ENCODE measurements at regions not wholly inside any gene's neighbourhood (a gene's known extent, or its start where the extent isn't known, plus 50 kb on each side); places are given as distances from the start of the nearest gene placed in this dataset.

DNA sequence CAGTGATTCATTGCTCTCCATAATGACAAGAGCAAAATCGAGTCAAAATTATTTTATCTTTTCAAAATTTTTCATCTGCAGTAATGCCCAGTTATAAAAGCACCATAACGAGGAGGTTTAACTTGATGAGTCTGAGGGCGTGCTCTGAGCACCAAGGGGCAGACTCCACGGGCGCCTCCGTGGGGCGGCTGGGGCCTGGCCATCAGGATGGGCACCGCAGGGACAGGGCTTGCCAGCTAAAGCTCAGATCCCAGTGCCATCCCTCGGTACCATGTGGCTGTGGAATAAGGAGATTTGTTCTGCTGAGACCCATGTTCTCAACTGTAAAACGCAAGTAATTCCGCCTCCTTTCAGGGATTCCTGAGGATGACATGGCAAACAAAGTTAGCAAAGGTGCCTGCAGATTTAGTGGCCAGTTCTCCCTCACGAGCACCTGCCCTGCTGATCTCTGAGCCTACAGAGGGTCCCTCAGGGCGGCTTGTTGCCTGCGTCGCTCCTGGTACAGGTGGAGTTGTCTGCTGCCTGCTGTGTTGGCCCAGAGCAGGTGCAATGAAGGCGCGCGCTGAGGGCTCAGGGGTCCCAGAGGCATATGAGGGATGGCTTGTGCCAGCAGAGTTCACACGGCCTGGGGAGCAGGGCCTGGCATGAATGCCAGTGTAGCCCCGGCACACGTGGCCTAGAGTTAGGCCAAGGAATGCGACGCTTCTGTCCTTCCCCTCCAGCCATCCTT is 584.4 kb downstream of the TCERG1L start:
- Histone ChIP-seq H3K27ac (ENCODE audit: insufficient read depth, low read length, poor library complexity, severe bottlenecking) (no peak overlapping the region), H3K27me3 (replicated peaks; ENCODE audit: control insufficient read depth, insufficient read depth, low read length, poor library complexity, severe bottlenecking) (no peaks in the 10 kb centered on the region), H3K36me3 (ENCODE audit: control insufficient read depth, insufficient read depth, low read length) (no peaks in the 10 kb centered on the region), H3K4me3 (ENCODE audit: insufficient read depth, low read depth, low read length, poor library complexity, severe bottlenecking) (no peak overlapping the region), H3K4me1 (ENCODE audit: control insufficient read depth, insufficient read depth, low read length, poor library complexity, severe bottlenecking) (no peaks in the 10 kb centered on the region), H3K9me3 (ENCODE audit: control insufficient read depth, low read length) (no peaks in the 10 kb centered on the region)
- no peak for DNase-seq

DNA sequence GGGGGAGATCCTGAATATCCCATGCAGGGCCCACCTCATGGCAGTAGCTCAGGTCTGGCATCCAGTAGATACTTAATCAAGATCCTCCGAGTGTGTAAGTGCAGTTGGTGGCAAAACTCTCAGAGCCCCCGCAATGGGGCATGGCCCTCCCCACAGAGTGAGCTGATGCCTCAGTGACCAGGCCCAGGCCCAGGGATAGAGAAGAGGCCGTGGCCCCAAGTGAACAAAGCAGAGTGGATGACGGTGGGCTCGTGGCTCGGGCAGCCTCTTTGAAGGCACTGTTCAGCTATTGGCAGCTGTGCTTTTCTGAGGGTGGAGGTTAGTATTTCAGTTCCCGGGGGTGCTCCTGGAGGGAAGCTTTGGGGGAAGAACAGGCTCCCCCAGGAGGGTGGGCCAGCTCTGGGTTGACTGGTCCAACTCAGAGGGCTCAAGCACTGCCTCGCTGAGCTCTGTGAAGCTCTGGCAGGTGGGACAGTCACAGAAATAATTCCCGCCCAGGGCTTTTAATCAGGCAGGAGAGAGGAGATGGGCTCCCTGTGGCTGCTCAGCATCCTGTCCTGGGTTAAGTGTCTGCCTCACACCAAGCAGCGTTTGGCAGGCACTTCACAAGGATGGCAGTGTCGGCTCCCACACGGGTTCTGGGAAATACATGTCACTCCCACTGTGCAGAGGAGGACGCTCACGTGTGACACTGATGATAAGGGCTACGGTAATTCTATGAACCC is 583.6 kb downstream of the TCERG1L start:
- Histone ChIP-seq H3K9me3 (ENCODE audit: control insufficient read depth, low read length) (no peaks in the 10 kb centered on the region), H3K27me3 (replicated peaks; ENCODE audit: control insufficient read depth, insufficient read depth, low read length, poor library complexity, severe bottlenecking) (no peaks in the 10 kb centered on the region), H3K36me3 (ENCODE audit: control insufficient read depth, insufficient read depth, low read length) (no peaks in the 10 kb centered on the region), H3K27ac (ENCODE audit: insufficient read depth, low read length, poor library complexity, severe bottlenecking) (no peak overlapping the region), H3K4me1 (ENCODE audit: control insufficient read depth, insufficient read depth, low read length, poor library complexity, severe bottlenecking) (no peaks in the 10 kb centered on the region), H3K4me3 (ENCODE audit: insufficient read depth, low read depth, low read length, poor library complexity, severe bottlenecking) (no peak overlapping the region)
- DNase-seq = no peak

DNA sequence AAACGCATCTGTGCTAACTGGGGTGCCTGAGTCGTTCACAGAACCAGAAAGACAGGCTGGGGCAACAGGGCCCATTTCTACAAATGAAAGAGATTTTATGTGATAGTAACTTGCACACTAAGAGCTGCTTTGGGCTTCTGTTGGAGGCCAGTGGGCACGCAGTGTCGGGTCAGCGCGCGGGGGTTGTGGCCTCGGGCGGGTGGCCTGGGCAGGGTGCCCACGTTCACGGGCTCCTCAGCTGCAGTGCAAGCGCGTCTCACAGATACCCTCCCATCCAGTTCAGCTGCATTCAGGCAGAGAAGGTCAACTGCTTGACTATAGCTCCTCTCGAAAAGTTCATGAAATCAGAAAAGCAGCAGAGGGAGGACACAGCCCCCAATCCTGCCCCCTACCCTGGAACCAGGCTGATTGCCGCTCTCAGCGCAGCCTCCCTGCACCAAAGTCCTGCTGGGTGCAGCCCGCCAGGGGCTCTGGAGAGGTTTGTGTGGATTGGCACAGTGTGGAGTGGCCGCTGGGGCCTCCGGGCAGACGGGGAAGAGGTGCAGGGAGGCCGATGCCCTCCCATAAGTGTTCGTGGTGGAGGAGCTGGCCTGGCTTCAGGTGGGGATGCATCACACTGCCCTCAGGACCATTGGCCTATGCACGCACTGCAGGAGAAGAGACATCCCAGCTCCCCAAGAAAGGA is 582.8 kb downstream of the TCERG1L start:
- Histone ChIP-seq H3K27me3 (replicated peaks; ENCODE audit: control insufficient read depth, insufficient read depth, low read length, poor library complexity, severe bottlenecking) (no peaks in the 10 kb centered on the region), H3K4me1 (ENCODE audit: control insufficient read depth, insufficient read depth, low read length, poor library complexity, severe bottlenecking) (no peaks in the 10 kb centered on the region), H3K4me3 (ENCODE audit: insufficient read depth, low read depth, low read length, poor library complexity, severe bottlenecking) (no peak overlapping the region), H3K27ac (ENCODE audit: insufficient read depth, low read length, poor library complexity, severe bottlenecking) (no peak overlapping the region), H3K9me3 (ENCODE audit: control insufficient read depth, low read length) (no peaks in the 10 kb centered on the region), H3K36me3 (ENCODE audit: control insufficient read depth, insufficient read depth, low read length) (no peaks in the 10 kb centered on the region)
- no peak for DNase-seq

DNA sequence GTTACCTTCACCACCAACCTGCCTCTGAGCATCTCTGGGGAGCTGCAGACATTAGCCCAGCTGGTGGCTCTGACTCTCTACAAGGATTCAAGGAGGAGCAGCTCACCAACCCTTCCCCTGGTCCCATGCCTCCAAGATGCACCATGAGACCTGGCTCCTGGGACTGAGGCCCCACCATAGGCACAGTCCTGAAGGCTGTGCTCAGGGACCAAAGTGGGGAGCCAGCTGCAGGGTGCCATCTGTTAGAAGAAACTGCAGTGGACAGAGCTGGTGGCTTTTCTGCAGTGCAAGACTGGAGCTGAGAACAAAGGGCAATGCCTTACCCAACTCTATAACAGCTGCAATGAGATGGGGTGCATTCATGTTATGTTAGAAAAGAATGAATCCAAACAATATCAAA is 581.6 kb downstream of the TCERG1L start:
- DNase-seq = no peak
- H3K9me3 ChIP-seq (ENCODE audit: control insufficient read depth, low read length) = no peaks in the 10 kb centered on the region
- no peaks in the 10 kb centered on the region for H3K36me3 ChIP-seq (ENCODE audit: control insufficient read depth, insufficient read depth, low read length)
- H3K4me1 ChIP-seq (ENCODE audit: control insufficient read depth, insufficient read depth, low read length, poor library complexity, severe bottlenecking) = no peaks in the 10 kb centered on the region
- H3K27ac ChIP-seq (ENCODE audit: insufficient read depth, low read length, poor library complexity, severe bottlenecking) = no peak overlapping the region
- no peaks in the 10 kb centered on the region for H3K27me3 ChIP-seq (replicated peaks; ENCODE audit: control insufficient read depth, insufficient read depth, low read length, poor library complexity, severe bottlenecking)
- no peak overlapping the region for H3K4me3 ChIP-seq (ENCODE audit: insufficient read depth, low read depth, low read length, poor library complexity, severe bottlenecking)

DNA sequence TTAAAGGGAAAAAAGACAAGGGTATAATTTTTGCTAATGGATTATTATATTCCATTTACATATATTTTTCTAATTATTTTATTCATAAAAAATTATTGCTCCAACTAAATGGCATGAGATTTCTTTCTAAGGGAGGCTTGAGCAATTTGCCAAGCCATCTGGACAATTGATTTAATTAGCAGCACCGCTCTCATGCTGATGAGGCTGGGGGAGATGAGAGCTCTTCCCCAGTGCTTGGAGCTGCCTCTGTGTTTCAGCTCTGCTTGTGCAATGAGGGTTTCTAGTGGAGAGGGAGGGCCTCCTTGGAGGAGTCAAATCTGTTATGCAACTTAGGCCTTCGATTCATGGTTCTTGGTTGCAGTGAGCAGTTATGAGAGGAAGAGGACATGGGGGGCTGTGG is 574.3 kb downstream of the TCERG1L start:
- no peak overlapping the region for H3K27ac ChIP-seq (ENCODE audit: insufficient read depth, low read length, poor library complexity, severe bottlenecking)
- no peaks in the 10 kb centered on the region for H3K9me3 ChIP-seq (ENCODE audit: control insufficient read depth, low read length)
- no peak overlapping the region for H3K4me3 ChIP-seq (ENCODE audit: insufficient read depth, low read depth, low read length, poor library complexity, severe bottlenecking)
- no peaks in the 10 kb centered on the region for H3K36me3 ChIP-seq (ENCODE audit: control insufficient read depth, insufficient read depth, low read length)
- DNase-seq = no peak
- H3K4me1 ChIP-seq (ENCODE audit: control insufficient read depth, insufficient read depth, low read length, poor library complexity, severe bottlenecking) = no peaks in the 10 kb centered on the region
- H3K27me3 ChIP-seq (replicated peaks; ENCODE audit: control insufficient read depth, insufficient read depth, low read length, poor library complexity, severe bottlenecking) = no peaks in the 10 kb centered on the region

DNA sequence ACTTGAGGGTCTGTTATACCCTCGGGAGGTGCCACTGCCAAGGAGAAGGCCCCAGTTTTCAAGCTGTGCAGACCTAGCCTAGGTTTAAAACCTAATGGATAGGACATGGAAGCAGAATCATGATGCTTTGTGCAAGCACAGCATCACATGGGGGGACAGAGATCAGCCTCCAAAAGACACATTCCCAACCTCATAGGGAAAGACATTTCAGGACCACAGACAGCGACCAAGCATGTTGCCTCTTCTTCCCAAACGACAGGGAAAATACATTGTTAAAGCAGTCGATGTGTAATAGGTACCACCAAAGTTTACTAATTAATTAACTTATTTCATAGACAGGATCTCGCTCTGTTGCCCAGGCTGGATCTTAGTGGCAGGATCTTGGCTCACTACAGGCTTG is 573.9 kb downstream of the TCERG1L start:
- Histone ChIP-seq H3K9me3 (ENCODE audit: control insufficient read depth, low read length) (no peaks in the 10 kb centered on the region), H3K4me1 (ENCODE audit: control insufficient read depth, insufficient read depth, low read length, poor library complexity, severe bottlenecking) (no peaks in the 10 kb centered on the region), H3K36me3 (ENCODE audit: control insufficient read depth, insufficient read depth, low read length) (no peaks in the 10 kb centered on the region), H3K27me3 (replicated peaks; ENCODE audit: control insufficient read depth, insufficient read depth, low read length, poor library complexity, severe bottlenecking) (no peaks in the 10 kb centered on the region), H3K4me3 (ENCODE audit: insufficient read depth, low read depth, low read length, poor library complexity, severe bottlenecking) (no peak overlapping the region), H3K27ac (ENCODE audit: insufficient read depth, low read length, poor library complexity, severe bottlenecking) (no peak overlapping the region)
- no peak for DNase-seq

DNA sequence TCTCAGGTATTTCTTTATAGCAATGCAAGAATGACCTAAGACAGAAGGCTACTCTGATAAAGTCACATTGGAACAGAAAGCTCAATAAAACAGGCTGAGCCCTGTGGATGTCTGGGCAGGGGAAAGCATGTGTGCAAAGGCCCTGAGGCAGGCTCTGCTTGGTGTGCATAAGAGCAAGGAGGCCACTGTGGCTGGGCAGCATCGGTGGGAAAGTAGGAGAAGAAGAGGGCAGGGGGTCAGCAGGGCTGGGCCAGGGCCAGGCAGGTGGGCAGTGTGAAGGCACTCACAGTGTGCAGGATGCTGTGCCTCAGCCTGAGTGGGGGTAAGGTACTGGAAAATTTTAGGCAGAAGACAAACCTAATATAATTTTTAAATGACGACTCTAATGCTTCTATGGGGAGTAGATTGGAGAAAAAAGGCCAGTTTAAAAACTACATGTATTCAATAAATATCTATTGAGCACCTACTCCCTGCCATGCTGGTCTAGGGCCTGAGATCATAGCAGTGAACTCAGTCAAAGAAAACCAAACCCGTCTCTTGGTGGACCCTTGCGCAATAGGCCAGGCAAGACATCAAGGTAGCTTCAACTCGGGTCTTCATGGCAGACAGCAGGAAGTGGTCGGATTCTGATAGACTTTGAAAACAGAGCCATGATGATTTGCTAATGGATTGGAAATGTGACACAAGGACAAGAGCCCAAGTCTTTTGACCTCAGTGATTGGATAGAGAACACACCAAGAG is 572.3 kb downstream of the TCERG1L start:
- no peak for DNase-seq
- no peak overlapping the region for H3K27ac ChIP-seq (ENCODE audit: insufficient read depth, low read length, poor library complexity, severe bottlenecking)
- H3K4me1 ChIP-seq (ENCODE audit: control insufficient read depth, insufficient read depth, low read length, poor library complexity, severe bottlenecking) = no peaks in the 10 kb centered on the region
- H3K27me3 ChIP-seq (replicated peaks; ENCODE audit: control insufficient read depth, insufficient read depth, low read length, poor library complexity, severe bottlenecking) = no peaks in the 10 kb centered on the region
- H3K4me3 ChIP-seq (ENCODE audit: insufficient read depth, low read depth, low read length, poor library complexity, severe bottlenecking) = no peak overlapping the region
- no peaks in the 10 kb centered on the region for H3K9me3 ChIP-seq (ENCODE audit: control insufficient read depth, low read length)
- no peaks in the 10 kb centered on the region for H3K36me3 ChIP-seq (ENCODE audit: control insufficient read depth, insufficient read depth, low read length)

DNA sequence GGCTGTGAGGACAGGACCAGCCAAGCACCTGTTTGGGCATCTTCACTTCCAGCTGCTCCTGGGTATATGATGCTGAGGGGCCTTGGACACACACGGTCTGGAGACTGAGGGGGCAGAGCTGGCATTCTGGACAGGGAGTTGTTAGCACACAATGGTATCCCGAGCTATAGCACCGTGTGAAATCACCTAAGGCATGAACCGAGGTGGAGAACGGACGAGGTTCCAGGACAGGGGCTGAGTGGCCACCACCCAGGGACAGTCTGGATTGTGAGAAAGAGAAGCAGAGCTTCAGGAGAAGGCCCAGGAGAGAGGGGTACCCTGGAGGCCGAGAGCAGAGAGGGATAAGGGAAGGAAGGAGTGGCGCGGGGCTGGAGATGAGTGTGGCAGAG is 571.8 kb downstream of the TCERG1L start:
- Histone ChIP-seq H3K27ac (ENCODE audit: insufficient read depth, low read length, poor library complexity, severe bottlenecking) (no peak overlapping the region), H3K36me3 (ENCODE audit: control insufficient read depth, insufficient read depth, low read length) (no peaks in the 10 kb centered on the region), H3K4me1 (ENCODE audit: control insufficient read depth, insufficient read depth, low read length, poor library complexity, severe bottlenecking) (no peaks in the 10 kb centered on the region), H3K9me3 (ENCODE audit: control insufficient read depth, low read length) (no peaks in the 10 kb centered on the region), H3K27me3 (replicated peaks; ENCODE audit: control insufficient read depth, insufficient read depth, low read length, poor library complexity, severe bottlenecking) (no peaks in the 10 kb centered on the region), H3K4me3 (ENCODE audit: insufficient read depth, low read depth, low read length, poor library complexity, severe bottlenecking) (no peak overlapping the region)
- no peak for DNase-seq

DNA sequence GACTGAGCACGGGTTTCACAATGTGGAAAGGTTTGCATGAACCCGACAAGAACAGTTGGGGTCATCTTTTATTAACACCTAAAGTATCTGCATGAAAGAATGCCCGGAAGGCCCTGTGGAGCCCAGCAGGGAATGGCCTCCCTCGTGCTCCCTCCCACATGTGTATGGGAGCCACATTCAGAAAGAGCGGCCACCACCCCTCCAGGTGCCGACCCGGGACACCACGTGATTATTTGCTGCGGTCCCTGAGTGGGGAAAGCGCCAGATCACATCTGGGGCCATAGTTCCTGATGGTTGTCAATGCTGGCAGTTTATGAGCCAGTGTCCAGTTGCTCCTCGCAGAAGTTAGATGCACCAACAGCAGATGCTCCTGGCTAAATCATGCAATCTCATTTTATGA is 571.4 kb downstream of the TCERG1L start:
- no peaks in the 10 kb centered on the region for H3K36me3 ChIP-seq (ENCODE audit: control insufficient read depth, insufficient read depth, low read length)
- no peak overlapping the region for H3K27ac ChIP-seq (ENCODE audit: insufficient read depth, low read length, poor library complexity, severe bottlenecking)
- H3K4me1 ChIP-seq (ENCODE audit: control insufficient read depth, insufficient read depth, low read length, poor library complexity, severe bottlenecking) = no peaks in the 10 kb centered on the region
- H3K27me3 ChIP-seq (replicated peaks; ENCODE audit: control insufficient read depth, insufficient read depth, low read length, poor library complexity, severe bottlenecking) = no peaks in the 10 kb centered on the region
- no peak overlapping the region for H3K4me3 ChIP-seq (ENCODE audit: insufficient read depth, low read depth, low read length, poor library complexity, severe bottlenecking)
- DNase-seq = no peak
- no peaks in the 10 kb centered on the region for H3K9me3 ChIP-seq (ENCODE audit: control insufficient read depth, low read length)

Data from effector memory CD4-positive, alpha-beta T cell (primary cell).